Left lobe of liver (tissue), 2 donors: ENCODE measurements at regions not wholly inside any gene's neighbourhood (a gene's known extent, or its start where the extent isn't known, plus 50 kb on each side); places are given as distances from the start of the nearest gene placed in this dataset.

Experiments used
- ATAC-seq: fragments of 200-7000 bp; cut with Tn5 transposase; one replicate; pipeline ENCODE4 v1.9.1; 2020; ENCODE audit warnings: mild to moderate bottlenecking, moderate library complexity
- DNase-seq: peaks from one replicate; pipeline ENCODE4 v3.0.0-alpha.2; 2020; ENCODE audit warnings: low spot score
- donor health status: DM: no; HTN: no; CAD: no; lungs with moderate emphysema.
- donor health status: DM: no; HTN: yes; CAD: no.

GRCh38 chr14:101040538-101041442, 137.3 kb upstream of the RTL1 start:
- DNase-seq (no peak), ATAC-seq (no peak)

- ATAC-seq: no peak
- no peak for DNase-seq
These were observed 140.4 kb upstream of the RTL1 start for GRCh38 chr14:101043891-101044290.

- ATAC-seq: no peak
These were observed 141.2 kb upstream of the RTL1 start for GRCh38 chr14:101044741-101045140.

GRCh38 chr14:101045511-101045910, 142.0 kb upstream of the RTL1 start:
- no peak for DNase-seq
- ATAC-seq: no peak

More at GRCh38 chr14:101044741-101045140, 141.2 kb upstream of the RTL1 start:
- no peak for DNase-seq

- DNase-seq (no peak), ATAC-seq (no peak)
These were observed 142.5 kb upstream of the RTL1 start for GRCh38 chr14:101046071-101046470.

- DNase-seq: no peak
- no peak for ATAC-seq
These were observed 143.8 kb upstream of the RTL1 start for GRCh38 chr14:101047326-101047725.

- ATAC-seq (no peak), DNase-seq (no peak)
These were observed 145.2 kb upstream of the RTL1 start for GRCh38 chr14:101048766-101049165.

- DNase-seq (no peak), ATAC-seq (no peak)
These were observed 146.0 kb upstream of the RTL1 start for GRCh38 chr14:101049511-101049910.

- no peak for DNase-seq
- no peak for ATAC-seq
These were observed 146.4 kb upstream of the RTL1 start for GRCh38 chr14:101049942-101050341.

- DNase-seq: no peak
- no peak for ATAC-seq
These were observed 147.5 kb upstream of the RTL1 start for GRCh38 chr14:101050901-101051490.

- no peak for DNase-seq
These were observed 151.1 kb upstream of the RTL1 start for GRCh38 chr14:101054671-101055070.

GRCh38 chr14:101055106-101055662, 151.7 kb upstream of the RTL1 start:
- DNase-seq (no peak), ATAC-seq (no peak)

More at GRCh38 chr14:101054671-101055070, 151.1 kb upstream of the RTL1 start:
- ATAC-seq: no peak

- ATAC-seq (no peak), DNase-seq (no peak)
These were observed 152.4 kb upstream of the RTL1 start for GRCh38 chr14:101055776-101056374.

- DNase-seq: no peak
- ATAC-seq: no peak
These were observed 152.9 kb upstream of the RTL1 start for GRCh38 chr14:101056446-101056845.

GRCh38 chr14:101057394-101057793, 153.9 kb upstream of the RTL1 start:
- ATAC-seq (no peak), DNase-seq (no peak)

- DNase-seq (no peak), ATAC-seq (no peak)
These were observed 155.0 kb upstream of the RTL1 start for GRCh38 chr14:101058571-101058970.

GRCh38 chr14:101060171-101060601, 156.7 kb upstream of the RTL1 start:
- no peak for ATAC-seq

GRCh38 chr14:101061411-101062064, 158.0 kb upstream of the RTL1 start:
- DNase-seq: no peak
- no peak for ATAC-seq

More at GRCh38 chr14:101060171-101060601, 156.7 kb upstream of the RTL1 start:
- no peak for DNase-seq

GRCh38 chr14:101062065-101062450, 158.5 kb upstream of the RTL1 start:
- DNase-seq: no peak
- no peak for ATAC-seq

- ATAC-seq (no peak), DNase-seq (no peak)
These were observed 159.1 kb upstream of the RTL1 start for GRCh38 chr14:101062601-101063000.

GRCh38 chr14:101063121-101063520, 159.6 kb upstream of the RTL1 start:
- ATAC-seq (no peak), DNase-seq (no peak)
